ENCODE measurements at regions not wholly inside any gene's neighbourhood (a gene's known extent, or its start where the extent isn't known, plus 50 kb on each side); places are given as distances from the start of the nearest gene placed in this dataset.

GRCh38 chr4:79528241-79528706 lies 120.2 kb upstream of the GK2 start:
- Mint-ChIP-seq H3K4me3 (no peak overlapping the region), H3K27me3 (peaks cover 13% of the 10 kb centered on the region), H3K27ac (no peak overlapping the region), H3K9me3 (ENCODE audit: low read depth) (no peaks in the 10 kb centered on the region), H3K4me1 (peaks cover 14% of the 10 kb centered on the region), H3K36me3 (ENCODE audit: low read depth) (no peaks in the 10 kb centered on the region)
- ChIA-PET POLR2A (no interaction called here), CTCF (no interaction called here)
- DNase-seq (peak; percentile 26), ATAC-seq (peak; percentile 72)
- intact Hi-C loops (cut with DNase I, micrococcal nuclease): loop anchor here (5.0 kb wide), 2 partner anchors 74 to 304 kb away; no protein-coding TSS in a partner anchor

GRCh38 chr4:79526641-79527565 lies 118.9 kb upstream of the GK2 start:
- ATAC-seq (peak; percentile 76), DNase-seq (peak; percentile 6)
- peaks cover 14% of the 10 kb centered on the region for H3K4me1 Mint-ChIP-seq
- ChIA-PET CTCF (no interaction called here), POLR2A (no interaction called here)
- intact Hi-C loops (cut with DNase I, micrococcal nuclease): loop anchor here (5.0 kb wide), 2 partner anchors 75 to 305 kb away; no protein-coding TSS in a partner anchor
- H3K36me3 Mint-ChIP-seq (ENCODE audit: low read depth): no peaks in the 10 kb centered on the region
- no peak overlapping the region for H3K27ac Mint-ChIP-seq
- no peak overlapping the region for H3K4me3 Mint-ChIP-seq
- H3K27me3 Mint-ChIP-seq: peaks cover 16% of the 10 kb centered on the region
- no peaks in the 10 kb centered on the region for H3K9me3 Mint-ChIP-seq (ENCODE audit: low read depth)

- ChIA-PET POLR2A (no interaction called here), CTCF (no interaction called here)
- DNase-seq (no peak), ATAC-seq (no peak)
- Mint-ChIP-seq H3K4me1 (no peaks in the 10 kb centered on the region), H3K4me3 (no peak overlapping the region), H3K27me3 (peaks cover 16% of the 10 kb centered on the region), H3K9me3 (ENCODE audit: low read depth) (no peaks in the 10 kb centered on the region), H3K27ac (no peak overlapping the region), H3K36me3 (ENCODE audit: low read depth) (no peaks in the 10 kb centered on the region)
- intact Hi-C loops (cut with DNase I, micrococcal nuclease): no loop called here
Measured at GRCh38 chr4:79516114-79516513, 108.1 kb upstream of the GK2 start.

- ChIA-PET CTCF (no interaction called here), POLR2A (no interaction called here)
- Mint-ChIP-seq H3K27me3 (peaks cover 12% of the 10 kb centered on the region), H3K9me3 (ENCODE audit: low read depth) (no peaks in the 10 kb centered on the region), H3K36me3 (ENCODE audit: low read depth) (no peaks in the 10 kb centered on the region), H3K4me3 (no peak overlapping the region), H3K27ac (no peak overlapping the region), H3K4me1 (no peaks in the 10 kb centered on the region)
- intact Hi-C loops (cut with DNase I, micrococcal nuclease): no loop called here
- no peak for ATAC-seq
- no peak for DNase-seq
Measured at GRCh38 chr4:79514621-79515329, 106.7 kb upstream of the GK2 start.

- CTCF ChIA-PET: interaction anchor here (1.0 kb wide), 1 partner anchor 561 kb away, joined by 3 read pairs; no protein-coding TSS in a partner anchor
Measured at GRCh38 chr4:79513576-79513975, 105.5 kb upstream of the GK2 start.

GRCh38 chr4:79512363-79512762 lies 104.3 kb upstream of the GK2 start:
- intact Hi-C loops (cut with DNase I, micrococcal nuclease): no loop called here
- no peaks in the 10 kb centered on the region for H3K36me3 Mint-ChIP-seq (ENCODE audit: low read depth)
- H3K27me3 Mint-ChIP-seq: peaks cover 12% of the 10 kb centered on the region
- ChIA-PET POLR2A (no interaction called here), CTCF (no interaction called here)
- no peak for ATAC-seq
- DNase-seq: no peak
- no peaks in the 10 kb centered on the region for H3K9me3 Mint-ChIP-seq (ENCODE audit: low read depth)
- H3K27ac Mint-ChIP-seq: no peak overlapping the region
- no peak overlapping the region for H3K4me3 Mint-ChIP-seq
- H3K4me1 Mint-ChIP-seq: no peaks in the 10 kb centered on the region

More at GRCh38 chr4:79513576-79513975, 105.5 kb upstream of the GK2 start:
- H3K27me3 Mint-ChIP-seq: peaks cover 12% of the 10 kb centered on the region
- H3K4me1 Mint-ChIP-seq: no peaks in the 10 kb centered on the region
- ATAC-seq (no peak), DNase-seq (no peak)
- no peaks in the 10 kb centered on the region for H3K36me3 Mint-ChIP-seq (ENCODE audit: low read depth)
- POLR2A ChIA-PET: no interaction called here
- intact Hi-C loops (cut with DNase I, micrococcal nuclease): no loop called here
- no peaks in the 10 kb centered on the region for H3K9me3 Mint-ChIP-seq (ENCODE audit: low read depth)
- H3K4me3 Mint-ChIP-seq: no peak overlapping the region
- H3K27ac Mint-ChIP-seq: no peak overlapping the region

GRCh38 chr4:79502081-79502480 lies 94.1 kb upstream of the GK2 start:
- intact Hi-C loops (cut with DNase I, micrococcal nuclease): no loop called here
- Mint-ChIP-seq H3K4me3 (no peak overlapping the region), H3K27me3 (no peaks in the 10 kb centered on the region), H3K27ac (no peak overlapping the region), H3K36me3 (ENCODE audit: low read depth) (no peaks in the 10 kb centered on the region), H3K4me1 (no peaks in the 10 kb centered on the region), H3K9me3 (ENCODE audit: low read depth) (no peaks in the 10 kb centered on the region)
- CTCF ChIA-PET: no interaction called here
- POLR2A ChIA-PET: no interaction called here
- no peak for DNase-seq
- ATAC-seq: no peak

GRCh38 chr4:79498282-79498681 lies 90.3 kb upstream of the GK2 start:
- Mint-ChIP-seq H3K27ac (no peak overlapping the region), H3K9me3 (ENCODE audit: low read depth) (no peaks in the 10 kb centered on the region), H3K36me3 (ENCODE audit: low read depth) (no peaks in the 10 kb centered on the region), H3K4me3 (no peak overlapping the region), H3K4me1 (no peaks in the 10 kb centered on the region), H3K27me3 (no peaks in the 10 kb centered on the region)
- no peak for ATAC-seq
- CTCF ChIA-PET: no interaction called here
- DNase-seq: no peak
- POLR2A ChIA-PET: no interaction called here
- intact Hi-C loops (cut with DNase I, micrococcal nuclease): no loop called here

- Mint-ChIP-seq H3K4me1 (no peaks in the 10 kb centered on the region), H3K4me3 (no peak overlapping the region), H3K36me3 (ENCODE audit: low read depth) (no peaks in the 10 kb centered on the region), H3K27ac (no peak overlapping the region), H3K27me3 (no peaks in the 10 kb centered on the region), H3K9me3 (ENCODE audit: low read depth) (no peaks in the 10 kb centered on the region)
- no peak for DNase-seq
- POLR2A ChIA-PET: no interaction called here
- ATAC-seq: no peak
- CTCF ChIA-PET: no interaction called here
- intact Hi-C loops (cut with DNase I, micrococcal nuclease): no loop called here
Measured at GRCh38 chr4:79497001-79497400, 89.0 kb upstream of the GK2 start.

GRCh38 chr4:79495447-79495846 lies 87.4 kb upstream of the GK2 start:
- no peak overlapping the region for H3K4me3 Mint-ChIP-seq
- ATAC-seq (no peak), DNase-seq (no peak)
- no peaks in the 10 kb centered on the region for H3K9me3 Mint-ChIP-seq (ENCODE audit: low read depth)
- POLR2A ChIA-PET: no interaction called here
- no peak overlapping the region for H3K27ac Mint-ChIP-seq
- intact Hi-C loops (cut with DNase I, micrococcal nuclease): no loop called here
- no peaks in the 10 kb centered on the region for H3K36me3 Mint-ChIP-seq (ENCODE audit: low read depth)
- no peaks in the 10 kb centered on the region for H3K27me3 Mint-ChIP-seq
- CTCF ChIA-PET: no interaction called here
- no peaks in the 10 kb centered on the region for H3K4me1 Mint-ChIP-seq

- Mint-ChIP-seq H3K27me3 (no peaks in the 10 kb centered on the region), H3K4me3 (no peak overlapping the region), H3K9me3 (ENCODE audit: low read depth) (no peaks in the 10 kb centered on the region), H3K36me3 (ENCODE audit: low read depth) (no peaks in the 10 kb centered on the region), H3K27ac (no peak overlapping the region), H3K4me1 (no peaks in the 10 kb centered on the region)
- POLR2A ChIA-PET: no interaction called here
- intact Hi-C loops (cut with DNase I, micrococcal nuclease): no loop called here
- DNase-seq (no peak), ATAC-seq (no peak)
- CTCF ChIA-PET: no interaction called here
Measured at GRCh38 chr4:79492148-79492547, 84.1 kb upstream of the GK2 start.

GRCh38 chr4:79489506-79489905 lies 81.5 kb upstream of the GK2 start:
- no peaks in the 10 kb centered on the region for H3K36me3 Mint-ChIP-seq (ENCODE audit: low read depth)
- peaks cover 2% of the 10 kb centered on the region for H3K27me3 Mint-ChIP-seq
- H3K4me3 Mint-ChIP-seq: no peak overlapping the region
- H3K27ac Mint-ChIP-seq: no peak overlapping the region
- ATAC-seq (no peak), DNase-seq (no peak)
- ChIA-PET POLR2A (no interaction called here), CTCF (interaction anchor here (0.6 to 0.7 kb wide), 2 partner anchors 252 to 313 kb away, joined by 3 read pairs; no protein-coding TSS in a partner anchor)
- H3K4me1 Mint-ChIP-seq: no peaks in the 10 kb centered on the region
- H3K9me3 Mint-ChIP-seq (ENCODE audit: low read depth): no peaks in the 10 kb centered on the region
- intact Hi-C loops (cut with DNase I, micrococcal nuclease): no loop called here

Measured in activated CD4-positive, alpha-beta T cell treated with anti-CD3 and anti-CD28 coated beads for 36 hours (primary cell).